Right forelimb (tissue), 1 donor: ENCODE measurements at regions not wholly inside any gene's neighbourhood (a gene's known extent, or its start where the extent isn't known, plus 50 kb on each side); places are given as distances from the start of the nearest gene placed in this dataset.

Source experiments
- DNase-seq: peaks from one replicate; pipeline ENCODE4 v3.0.0-alpha.2; 2018

DNA sequence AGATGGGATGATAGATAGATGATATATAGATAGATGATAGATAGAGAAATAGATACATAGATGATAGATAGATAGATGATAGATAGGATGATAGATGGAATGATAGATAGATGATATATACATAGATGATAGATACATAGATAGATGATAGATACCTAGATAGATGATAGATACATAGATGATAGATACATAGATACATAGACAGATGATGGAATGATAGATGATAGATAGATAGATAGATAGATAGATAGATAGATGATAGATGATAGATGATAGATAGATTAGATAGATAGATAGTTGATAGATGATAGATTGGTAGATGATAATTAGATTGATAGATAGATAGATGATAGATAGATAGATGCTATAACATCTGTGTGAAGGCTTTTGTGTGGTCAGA is 201.7 kb upstream of the RAB4A start:
- DNase-seq: no peak

DNA sequence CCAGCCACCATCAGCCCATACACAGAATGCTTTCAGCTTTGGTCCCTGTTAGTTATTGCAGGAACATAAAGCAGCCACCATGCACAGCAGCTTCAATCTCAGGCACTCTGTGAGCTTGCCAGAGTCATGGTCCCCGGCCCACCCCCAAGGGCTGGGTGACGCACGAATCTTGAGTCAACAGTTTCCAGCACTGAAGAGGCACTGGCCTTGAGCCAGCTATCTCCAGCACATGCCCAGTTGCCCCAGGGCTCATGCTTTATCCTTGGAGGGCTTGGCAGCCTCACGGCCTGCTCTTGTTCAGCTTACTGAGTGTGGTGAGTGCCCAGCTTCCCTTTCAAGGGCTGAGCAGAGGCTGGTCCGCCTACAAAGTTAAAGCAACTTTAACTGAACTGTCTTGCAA is 200.7 kb upstream of the RAB4A start:
- peak; percentile 54 for DNase-seq

DNA sequence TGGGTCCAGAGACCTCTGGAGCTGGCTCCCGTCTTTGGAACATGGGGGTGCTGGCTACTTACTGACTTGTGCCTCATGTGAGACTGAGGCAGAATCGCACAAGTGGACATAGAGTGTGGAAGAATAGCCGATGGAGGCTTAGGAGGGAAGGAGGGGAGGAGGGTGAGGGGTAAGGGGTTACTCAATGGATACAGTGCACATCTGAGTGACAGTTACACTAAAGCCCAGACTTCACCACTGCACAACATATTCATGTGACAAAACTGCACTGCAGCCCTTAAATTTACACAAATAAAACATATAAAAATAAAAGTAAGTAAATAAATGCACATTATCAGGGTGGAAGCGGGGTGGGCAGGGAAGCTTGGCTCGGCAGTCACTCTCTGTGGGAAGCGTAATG is 197.7 kb upstream of the RAB4A start:
- DNase-seq: no peak

DNA sequence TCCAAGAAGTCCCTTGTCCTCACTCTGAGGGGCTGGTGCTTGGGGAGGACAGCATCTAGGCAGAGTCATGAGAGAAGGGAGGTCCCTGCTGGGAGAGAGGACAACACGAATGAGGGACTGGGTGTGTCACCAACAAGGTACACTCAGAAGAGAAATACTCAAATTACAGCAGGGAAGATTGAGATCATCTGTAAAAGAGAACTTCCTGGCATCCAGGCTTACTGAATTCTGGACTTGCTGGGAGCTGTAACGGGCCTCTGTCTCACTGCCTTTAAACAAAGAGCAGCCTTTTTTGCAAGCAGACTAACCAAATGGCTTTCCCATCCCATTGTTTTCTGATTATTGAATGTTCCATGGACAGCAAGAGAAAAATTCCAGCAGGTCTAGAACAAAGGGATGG is 195.7 kb upstream of the RAB4A start:
- DNase-seq: no peak

DNA sequence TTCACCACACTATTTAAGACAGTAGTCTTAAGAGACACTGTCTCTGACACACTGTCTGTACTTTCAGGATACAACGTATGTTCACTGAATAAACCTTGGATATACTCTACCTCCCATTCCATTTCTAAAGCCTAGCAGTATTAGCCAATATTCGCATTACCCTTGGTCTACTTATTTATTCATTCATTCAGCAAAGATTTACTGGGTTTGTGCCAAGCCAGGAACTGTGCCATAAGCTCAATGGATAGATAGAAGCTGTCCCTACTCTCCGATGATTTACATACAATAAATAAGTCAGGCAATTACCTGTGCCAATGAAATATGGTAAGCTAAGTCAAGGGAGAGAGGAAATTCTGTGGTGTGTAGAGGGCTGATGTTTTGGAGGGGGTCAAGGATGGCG is 195.2 kb upstream of the RAB4A start:
- no peak for DNase-seq

DNA sequence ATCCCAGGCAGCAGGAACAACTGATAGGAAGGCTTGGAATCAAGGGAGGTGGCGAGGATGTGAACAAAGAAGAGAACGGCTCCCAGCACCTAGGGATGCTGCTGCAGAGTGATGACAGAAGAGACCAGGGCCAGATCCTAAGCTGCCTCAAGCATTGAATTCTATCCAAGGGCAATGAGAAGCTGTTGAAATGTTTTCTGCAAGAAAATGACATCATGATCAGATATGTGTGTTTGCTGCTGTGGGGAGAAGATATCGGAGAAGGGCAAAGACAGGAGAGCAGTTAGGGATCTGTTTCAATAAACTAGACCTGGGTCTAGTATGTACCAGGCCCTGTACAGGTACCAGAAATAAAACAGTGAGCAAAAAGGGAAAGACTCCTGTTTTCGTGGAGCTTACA is 194.7 kb upstream of the RAB4A start:
- DNase-seq: no peak

DNA sequence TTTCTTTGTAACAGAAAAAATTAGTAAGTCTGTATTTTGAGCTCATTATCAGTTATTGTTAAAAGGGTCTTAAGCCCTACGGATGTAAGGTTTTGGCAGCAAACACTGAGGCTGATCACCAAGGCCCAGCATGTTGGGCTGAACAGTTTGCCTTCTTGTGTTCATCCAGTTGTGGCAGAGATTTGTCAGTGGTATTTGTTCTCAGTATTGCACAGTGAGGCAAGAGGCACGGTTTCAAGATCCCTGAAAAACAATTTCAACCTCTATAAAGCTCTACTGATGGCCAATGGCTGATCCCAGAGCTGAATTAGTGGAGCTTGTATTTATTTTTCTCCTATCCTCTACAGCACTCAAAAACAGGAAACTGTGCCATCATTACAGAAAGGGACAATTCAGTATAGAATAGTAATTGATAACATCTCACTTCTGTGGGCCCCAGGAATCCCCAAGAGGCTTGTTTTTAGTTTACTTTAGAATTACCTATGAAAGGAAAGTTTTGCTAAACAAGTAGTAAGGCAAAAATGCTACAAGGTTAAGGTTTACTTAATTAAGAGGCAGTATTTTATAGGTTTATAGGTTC is 191.8 kb upstream of the RAB4A start:
- DNase-seq: no peak

DNA sequence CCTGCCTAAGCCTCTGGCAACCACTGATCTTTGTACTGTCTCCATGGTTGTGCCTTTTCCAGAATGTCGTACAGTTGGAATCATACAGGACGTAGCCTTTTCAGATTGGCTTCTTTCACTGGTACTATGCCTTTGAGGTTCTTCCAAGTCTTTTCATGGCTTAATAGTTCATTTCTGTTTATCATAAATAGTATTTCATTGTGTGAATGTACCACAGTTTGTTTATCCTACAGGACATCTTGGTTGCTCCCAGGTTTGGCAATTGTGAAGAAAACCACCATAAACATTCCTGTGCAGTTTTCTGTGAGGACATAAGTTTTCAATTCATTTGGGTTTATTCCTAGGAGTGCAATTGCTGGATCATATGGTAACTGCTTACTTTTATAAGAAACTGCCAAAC is 190.6 kb upstream of the RAB4A start:
- DNase-seq: no peak

DNA sequence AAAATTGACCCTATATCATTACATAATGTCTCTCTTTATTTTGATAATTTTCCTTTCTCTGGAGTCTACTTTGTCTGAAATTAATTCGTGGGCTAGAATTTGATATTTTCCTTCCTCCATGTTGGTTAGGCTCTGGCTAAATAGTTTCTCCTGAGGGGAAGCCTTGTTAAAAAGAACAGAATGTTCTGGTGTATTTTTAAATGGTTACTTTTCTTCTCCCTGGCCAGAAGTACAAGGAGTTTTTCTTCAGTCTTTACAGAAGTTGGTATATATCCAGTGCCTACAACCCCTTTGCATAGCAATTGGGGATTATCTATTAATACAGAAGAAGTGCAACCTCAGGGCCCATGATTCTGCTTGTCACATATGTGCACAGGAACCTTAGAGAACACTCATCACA is 185.6 kb upstream of the RAB4A start:
- no peak for DNase-seq

DNA sequence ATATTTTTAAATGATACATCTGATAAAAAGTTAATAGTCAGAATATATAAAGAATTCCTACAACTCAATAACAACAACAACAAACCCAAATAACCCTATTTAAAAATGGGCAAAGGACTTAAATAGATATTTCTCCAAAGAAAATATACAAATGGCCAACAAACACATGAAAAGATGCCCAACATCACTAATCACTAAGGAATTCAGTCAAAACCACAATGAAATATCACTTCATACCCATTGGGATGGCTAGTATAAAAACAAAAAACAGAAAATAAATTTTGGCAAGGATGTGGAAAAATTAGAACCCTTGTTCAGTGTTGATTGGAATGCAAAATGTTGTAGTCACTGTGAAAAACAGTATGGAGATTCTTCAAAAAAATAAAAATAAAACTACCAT is 184.8 kb upstream of the RAB4A start:
- no peak for DNase-seq

DNA sequence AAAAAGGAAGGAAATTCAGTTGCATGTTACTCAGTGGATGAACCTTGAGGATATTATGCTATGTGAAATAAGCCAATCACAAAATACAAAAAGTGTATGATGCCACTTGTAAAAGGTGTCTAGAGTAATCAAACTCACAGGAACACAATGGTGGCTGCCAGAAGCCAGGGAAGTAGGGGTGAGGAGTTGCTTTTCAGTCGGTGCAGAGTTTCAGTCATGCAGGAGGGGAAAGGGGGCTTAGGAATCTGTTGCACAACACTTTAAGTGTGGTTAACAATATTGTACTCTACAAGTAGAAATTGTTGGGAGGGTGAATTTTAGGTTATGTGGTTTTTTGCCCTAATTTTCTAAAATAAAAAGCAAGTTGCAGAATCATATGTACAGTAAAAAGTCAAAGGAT is 184.2 kb upstream of the RAB4A start:
- no peak for DNase-seq

DNA sequence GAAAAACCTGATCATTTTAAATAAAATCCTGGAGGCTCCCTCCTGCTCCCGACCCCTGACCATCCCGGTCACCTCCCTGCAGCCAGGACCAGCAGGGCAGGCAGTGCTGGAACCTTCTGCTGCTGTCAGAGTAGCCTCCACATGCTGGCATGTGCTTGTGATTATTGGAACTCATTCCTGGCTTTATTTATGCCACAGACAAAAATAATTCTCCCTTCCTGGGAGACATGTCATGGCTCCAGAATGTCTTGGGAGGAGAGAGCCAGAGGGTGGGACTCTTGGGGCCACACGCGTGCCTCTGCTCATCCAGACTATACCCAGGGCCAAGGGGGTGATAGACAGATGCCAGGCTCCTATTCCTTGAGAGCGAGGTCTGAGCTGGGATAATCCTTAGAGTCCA is 183.6 kb upstream of the RAB4A start:
- peak; percentile 27 for DNase-seq

DNA sequence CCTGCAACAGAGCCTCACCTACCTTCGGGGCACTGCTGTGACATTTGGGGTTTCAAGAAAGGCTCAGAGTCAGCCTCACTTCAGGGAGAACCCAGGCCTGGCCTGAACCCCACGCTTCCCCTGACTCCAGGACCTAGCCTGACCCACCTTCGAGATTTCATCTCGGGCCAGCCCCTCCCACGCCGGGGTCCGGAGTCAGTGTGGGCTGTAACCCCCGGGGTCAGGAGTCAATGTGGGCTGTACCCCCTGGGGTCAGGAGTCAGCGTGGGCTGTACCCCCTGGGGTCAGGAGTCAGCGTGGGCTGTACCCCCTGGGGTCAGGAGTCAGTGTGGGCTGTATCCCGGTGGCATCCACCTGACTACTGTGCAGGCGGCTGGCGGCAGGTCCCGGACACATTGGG is 183.0 kb upstream of the RAB4A start:
- peak; percentile 36 for DNase-seq

DNA sequence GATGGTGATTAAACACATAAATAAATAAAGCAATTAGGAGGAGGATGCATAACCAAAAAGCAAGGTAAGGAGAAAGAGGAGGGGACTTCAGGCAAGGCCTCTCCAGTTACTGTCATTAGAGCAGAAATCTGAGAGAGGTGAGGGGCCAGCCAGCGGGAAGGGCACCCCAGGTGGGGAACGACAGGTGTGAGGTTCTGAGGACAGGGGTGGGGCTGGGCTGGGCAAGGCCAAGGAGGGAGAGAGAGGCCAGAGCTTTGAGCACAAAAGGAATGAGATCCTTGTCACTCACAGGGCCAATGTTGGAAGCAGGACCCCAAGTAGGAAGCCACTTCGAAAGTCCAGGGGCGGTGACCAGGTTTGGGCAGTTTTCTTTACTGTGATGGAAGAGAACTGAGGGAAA is 182.2 kb upstream of the RAB4A start:
- peak; percentile 9 for DNase-seq

DNA sequence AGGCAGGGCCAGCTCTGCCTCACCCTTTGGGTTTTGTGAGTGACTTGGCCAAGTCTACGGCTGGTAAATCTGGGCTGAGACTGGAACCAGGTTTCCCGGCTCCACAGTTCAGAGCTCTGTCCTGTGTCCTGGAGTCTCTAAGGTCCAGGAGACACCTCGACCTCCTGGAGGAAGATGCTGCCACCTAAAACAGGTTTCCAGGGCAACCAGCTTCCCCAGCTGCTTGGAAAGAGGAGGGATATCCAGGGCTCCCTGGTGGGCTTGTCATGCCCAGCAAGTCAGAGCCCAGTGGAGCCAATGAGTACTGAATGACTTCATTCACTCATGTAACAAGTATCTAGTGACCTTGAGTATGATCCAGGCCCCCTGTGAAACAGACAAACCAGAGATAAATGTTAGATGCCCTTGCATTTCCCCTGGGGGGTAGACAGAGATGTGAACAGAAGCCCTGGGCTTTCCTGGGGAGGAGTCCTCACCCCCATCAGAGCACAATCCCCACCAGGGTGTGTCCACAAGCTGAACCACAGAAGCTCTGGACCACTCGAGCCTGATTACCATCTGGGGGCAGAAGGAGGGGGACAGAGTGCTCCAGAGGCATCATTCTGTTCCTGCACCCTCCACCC is 181.2 kb upstream of the RAB4A start:
- peak; percentile 22 for DNase-seq

DNA sequence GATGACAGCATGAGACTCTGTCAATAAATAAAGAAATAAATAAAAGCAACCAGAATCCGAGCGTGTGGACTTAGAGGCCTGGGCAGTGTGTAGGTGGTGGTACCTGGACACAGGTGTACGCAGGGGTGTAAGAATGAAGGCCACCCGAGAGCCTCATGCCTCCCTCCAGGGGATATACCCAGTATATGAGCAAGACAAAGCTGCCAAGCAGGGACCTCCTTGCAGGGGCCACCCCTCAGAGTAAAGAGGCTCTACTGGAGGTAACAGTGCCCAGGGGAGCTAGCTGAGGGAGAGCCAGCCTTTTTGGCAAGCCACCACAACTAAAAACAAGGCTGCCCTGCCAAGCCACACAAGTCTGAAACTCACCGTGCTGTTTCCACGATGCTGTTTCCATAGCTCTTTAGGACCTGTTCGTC is 179.2 kb upstream of the RAB4A start:
- no peak for DNase-seq

DNA sequence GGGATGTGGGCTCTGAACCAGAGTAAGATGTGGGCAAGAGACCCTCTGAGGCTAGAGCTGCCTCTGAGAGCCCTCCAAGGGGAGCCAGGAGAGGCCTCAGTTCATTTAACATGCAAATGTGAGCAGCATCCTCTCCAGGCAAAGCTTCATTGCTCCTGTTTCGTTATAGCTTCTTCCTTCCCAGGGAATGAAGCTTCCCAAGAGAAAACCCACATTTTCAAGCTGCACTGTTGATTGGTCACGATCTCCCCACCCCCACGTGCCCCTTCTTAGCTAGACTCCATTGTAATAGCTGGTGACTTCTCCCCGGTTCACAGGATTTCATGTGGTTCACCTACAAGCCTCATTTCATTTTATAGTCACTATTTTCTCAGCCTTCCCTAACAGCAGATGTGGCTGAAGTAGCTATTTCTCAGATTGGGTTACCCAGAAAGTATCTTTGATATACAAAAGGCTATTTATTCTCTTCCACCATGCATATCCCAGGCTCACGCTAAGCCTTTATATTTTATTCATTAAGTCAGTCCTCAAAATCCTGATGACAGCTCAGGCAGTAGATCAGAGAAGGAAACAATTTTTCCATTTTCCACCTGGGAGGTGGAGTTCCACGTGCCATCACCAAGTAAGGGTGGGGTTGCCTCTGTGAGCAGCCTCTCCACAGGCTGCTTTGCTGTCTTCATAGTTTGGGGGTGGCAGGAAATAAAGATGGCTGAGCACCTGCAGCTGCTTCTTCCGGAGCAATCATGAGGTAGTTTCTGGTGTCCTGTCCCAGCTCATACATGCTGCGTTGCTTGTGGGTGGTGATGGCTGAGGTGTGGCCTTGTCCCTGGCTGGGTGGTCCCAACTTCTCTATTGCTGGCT is 178.3 kb upstream of the RAB4A start:
- DNase-seq: no peak

DNA sequence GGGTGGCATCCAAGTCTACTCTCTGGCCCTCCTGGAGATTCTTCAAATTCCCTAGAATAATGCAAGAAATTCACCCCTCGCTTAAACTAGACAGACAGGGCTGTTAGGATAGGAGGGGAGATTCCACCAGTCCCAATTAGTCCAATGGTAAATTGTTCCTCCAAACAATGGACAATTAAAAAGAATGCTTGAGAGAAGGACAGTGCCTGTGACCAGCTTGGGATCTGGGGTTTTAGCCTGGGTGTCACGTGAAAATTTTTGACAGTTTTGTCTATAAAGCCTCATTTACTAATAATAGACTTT is 177.7 kb upstream of the RAB4A start:
- no peak for DNase-seq

DNA sequence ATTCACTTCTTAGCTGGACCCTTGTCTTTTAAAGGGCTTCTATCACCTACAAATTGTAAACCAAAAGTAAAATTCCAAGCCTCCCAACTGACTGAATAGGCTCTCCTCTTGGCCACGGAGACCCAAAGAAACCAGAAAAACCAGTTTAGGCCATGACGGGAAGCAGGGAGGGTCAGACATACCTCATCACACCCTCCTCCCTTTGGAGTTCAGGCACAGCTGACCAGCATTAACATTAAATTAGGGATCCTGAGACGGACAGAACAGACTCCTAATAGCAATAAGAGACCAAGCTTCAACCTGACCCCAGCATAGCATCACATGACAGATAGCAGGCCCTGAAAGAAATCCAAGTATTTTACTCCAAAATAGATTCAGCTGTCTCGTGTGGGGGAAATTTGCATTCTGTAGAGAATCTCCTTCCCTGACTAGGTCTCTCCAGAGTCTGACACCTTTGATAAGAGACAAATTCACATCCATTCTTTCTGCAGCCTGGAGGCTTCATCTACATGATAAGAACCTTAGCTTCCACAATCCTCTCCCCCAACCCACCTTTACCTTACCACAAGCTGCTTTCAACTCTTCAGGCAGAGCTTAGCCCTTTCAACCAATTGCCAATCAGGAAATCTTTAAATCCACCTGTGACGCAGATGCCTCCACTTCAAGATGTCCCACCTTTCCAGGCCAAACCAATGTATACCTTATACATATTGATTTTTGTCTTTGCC is 177.1 kb upstream of the RAB4A start:
- DNase-seq: no peak

DNA sequence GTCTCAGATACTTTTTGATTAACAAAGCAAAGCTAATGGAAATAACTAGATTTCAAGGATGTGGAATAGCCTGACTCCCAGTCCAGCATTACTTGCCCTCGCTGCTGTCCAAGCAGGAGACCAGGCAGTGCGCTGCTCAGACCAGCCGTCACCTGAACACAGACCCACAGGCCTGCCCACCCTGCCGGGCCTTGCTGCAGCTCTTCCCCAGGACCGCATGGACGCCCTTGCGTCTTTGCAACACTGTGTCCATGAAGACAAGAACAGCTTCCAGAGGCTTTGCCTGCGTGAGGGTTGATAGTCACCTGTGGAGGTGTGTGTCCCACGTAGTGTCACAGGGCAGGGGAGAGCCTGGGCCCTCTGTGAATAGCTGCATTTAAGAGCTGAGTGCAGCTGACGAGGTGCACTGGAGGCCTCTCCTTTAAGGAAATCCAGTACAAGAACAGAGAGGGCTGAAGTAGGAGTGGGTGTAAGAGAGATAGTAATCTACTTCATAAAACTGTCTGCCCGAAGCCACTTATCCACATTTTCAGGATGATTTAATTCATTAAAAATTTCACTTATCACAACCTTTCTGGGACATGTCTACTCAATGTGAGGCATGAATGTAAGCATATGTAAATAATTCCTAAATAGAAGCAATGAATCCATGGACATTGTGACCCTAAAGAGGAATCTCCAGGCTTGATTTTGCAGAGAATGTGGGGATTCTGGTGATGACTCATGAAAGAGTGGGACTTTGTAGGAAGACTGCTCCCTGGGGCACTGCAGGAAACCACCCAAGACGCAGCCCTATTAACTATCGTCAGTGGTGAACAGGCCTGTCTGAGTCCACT is 176.2 kb upstream of the RAB4A start:
- DNase-seq: no peak

DNA sequence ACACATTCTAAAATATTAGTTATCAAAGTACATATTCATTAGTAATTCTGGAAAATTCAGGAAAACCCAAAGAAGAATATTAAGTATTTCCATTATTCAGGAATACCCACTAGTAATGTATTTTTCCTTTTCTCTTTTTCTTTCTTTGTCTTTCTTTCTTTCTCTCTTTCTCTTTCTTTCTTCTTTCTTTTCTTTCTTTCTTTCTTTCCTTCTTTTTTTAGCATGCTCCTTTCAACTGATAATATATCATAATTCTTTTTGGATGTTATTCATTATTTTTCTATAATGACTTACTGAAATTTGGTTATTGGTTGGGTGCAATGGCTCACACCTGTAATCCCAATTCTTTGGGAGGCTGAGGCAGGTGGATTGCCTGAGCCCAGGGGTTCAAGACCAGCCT is 175.6 kb upstream of the RAB4A start:
- no peak for DNase-seq

DNA sequence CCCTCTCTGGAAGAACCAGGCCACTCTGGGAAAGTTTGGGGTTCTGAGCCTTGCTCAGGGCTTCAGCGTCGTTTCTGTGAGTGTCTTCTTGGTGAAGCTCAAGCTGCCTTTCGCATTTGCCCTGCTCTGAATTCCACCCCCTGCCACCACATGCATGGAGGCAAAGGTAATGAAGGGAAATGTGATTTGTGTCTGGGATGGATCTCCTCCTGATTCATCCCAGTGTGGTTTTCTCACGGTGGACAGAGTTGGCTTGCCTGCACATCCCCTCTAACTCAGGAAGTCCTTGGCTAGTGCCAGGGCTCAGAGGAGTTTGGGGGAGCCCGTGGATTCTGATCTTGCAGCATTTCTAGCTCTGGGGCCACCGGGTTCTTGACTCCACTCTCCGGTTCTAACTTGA is 173.6 kb upstream of the RAB4A start:
- DNase-seq: peak; percentile 13

DNA sequence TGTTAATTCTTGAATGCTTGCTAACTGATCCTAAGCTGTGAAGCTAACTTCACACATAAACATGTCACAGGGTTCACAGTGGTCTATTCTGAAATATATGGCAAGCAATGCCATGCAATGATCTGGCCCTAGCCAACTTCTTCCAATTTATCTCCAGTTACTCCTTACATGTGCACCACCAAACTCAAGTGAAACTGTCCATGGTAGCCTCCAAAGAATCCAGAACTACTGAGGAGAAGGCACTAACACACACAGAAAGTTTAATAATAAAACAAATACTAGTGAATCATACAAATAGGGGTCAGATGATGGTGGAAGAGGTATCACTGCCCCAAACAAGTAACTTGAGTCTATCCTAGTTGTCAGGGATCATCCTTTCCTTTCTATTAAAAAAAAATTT is 172.6 kb upstream of the RAB4A start:
- DNase-seq: no peak
